Epithelial cell of esophagus (primary cell): ENCODE measurements at regions not wholly inside any gene's neighbourhood (a gene's known extent, or its start where the extent isn't known, plus 50 kb on each side); places are given as distances from the start of the nearest gene placed in this dataset.

Experiments used
- DNase-seq: peaks from one replicate; pipeline ENCODE4 v3.0.0; 2010; ENCODE audit warnings: low read depth
- H3K4me3 ChIP-seq: 2 replicates; pipeline ENCODE4 v1.5.1; 2011; ENCODE audit warnings: mild to moderate bottlenecking, low read length, control low read depth
- CTCF ChIP-seq: IDR thresholded peaks from 2 replicates; pipeline ENCODE4 v1.5.1; 2011; ENCODE audit warnings: low read depth, mild to moderate bottlenecking, low read length, control low read depth, inconsistent platforms; ENCODE audit not compliant: insufficient read depth; ENCODE audit errors: missing control alignments

GRCh38 chr12:42815068-42815467 lies 225.5 kb upstream of the PRICKLE1 start:
- H3K4me3 ChIP-seq: no peak overlapping the region
- TF ChIP-seq CTCF: no peak
- no peak for DNase-seq

GRCh38 chr12:42812871-42813270 lies 223.3 kb upstream of the PRICKLE1 start:
- TF ChIP-seq CTCF: no peak
- DNase-seq: no peak
- H3K4me3 ChIP-seq: no peak overlapping the region

GRCh38 chr12:42812086-42812485 lies 222.5 kb upstream of the PRICKLE1 start:
- TF ChIP-seq CTCF: no peak
- H3K4me3 ChIP-seq: no peak overlapping the region
- DNase-seq: no peak

GRCh38 chr12:42810006-42810405 lies 220.5 kb upstream of the PRICKLE1 start:
- TF ChIP-seq CTCF: no peak
- no peak for DNase-seq
- no peak overlapping the region for H3K4me3 ChIP-seq

- DNase-seq: no peak
- TF ChIP-seq CTCF: no peak
- H3K4me3 ChIP-seq: no peak overlapping the region
Measured at GRCh38 chr12:42809226-42809625, 219.7 kb upstream of the PRICKLE1 start.

GRCh38 chr12:42807766-42808165 lies 218.2 kb upstream of the PRICKLE1 start:
- no peak overlapping the region for H3K4me3 ChIP-seq
- no peak for TF ChIP-seq CTCF
- DNase-seq: no peak

GRCh38 chr12:42807251-42807650 lies 217.7 kb upstream of the PRICKLE1 start:
- no peak overlapping the region for H3K4me3 ChIP-seq
- no peak for TF ChIP-seq CTCF
- DNase-seq: no peak
